NCI-H2227 treated with DMSO at 0.1 percent for 48 hours (cell line): ENCODE measurements at regions not wholly inside any gene's neighbourhood (a gene's known extent, or its start where the extent isn't known, plus 50 kb on each side); places are given as distances from the start of the nearest gene placed in this dataset.

Experiments
- DNase-seq: peaks from one replicate; lab custom pipeline; 2025; lab: John Stamatoyannopoulos, UW

DNA sequence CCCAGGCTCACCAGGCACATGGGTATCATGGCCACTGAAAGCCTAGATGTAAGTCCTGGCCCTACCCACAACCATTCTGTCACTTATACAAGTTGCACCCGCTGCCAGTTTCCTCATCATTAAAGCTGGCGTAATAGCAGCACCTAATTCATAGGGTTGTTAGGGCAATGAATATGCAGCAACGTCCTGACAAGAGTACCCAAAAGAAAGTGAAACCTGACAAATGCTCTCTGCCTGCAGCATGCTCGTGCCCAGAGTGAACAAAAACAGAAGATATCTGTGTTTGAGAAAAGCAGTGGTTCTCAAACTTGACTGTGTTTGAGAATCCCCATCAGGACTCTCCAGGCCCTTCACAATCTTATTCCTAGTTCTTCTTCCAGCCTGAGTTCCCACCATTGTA lies 632.4 kb downstream of the SEMA5A start:
- no peak for DNase-seq

DNA sequence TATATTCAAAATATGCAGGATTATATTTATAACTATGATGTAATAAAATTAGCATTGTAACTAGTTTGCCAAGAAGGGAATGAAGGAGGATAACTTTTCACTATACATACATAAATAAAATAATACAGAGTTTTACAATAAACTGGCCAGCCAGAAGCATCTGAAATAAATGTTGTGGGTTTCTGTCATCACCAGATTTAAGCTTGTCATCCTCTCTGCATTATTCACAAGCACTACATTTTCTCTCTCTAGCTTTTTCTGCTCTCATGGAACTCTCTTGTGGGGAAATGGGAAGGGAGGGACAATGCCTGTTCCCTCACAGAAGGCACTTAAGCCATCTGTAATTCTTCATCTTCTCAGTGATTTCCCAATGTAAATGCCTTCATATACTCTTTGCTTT lies 626.8 kb downstream of the SEMA5A start:
- no peak for DNase-seq

DNA sequence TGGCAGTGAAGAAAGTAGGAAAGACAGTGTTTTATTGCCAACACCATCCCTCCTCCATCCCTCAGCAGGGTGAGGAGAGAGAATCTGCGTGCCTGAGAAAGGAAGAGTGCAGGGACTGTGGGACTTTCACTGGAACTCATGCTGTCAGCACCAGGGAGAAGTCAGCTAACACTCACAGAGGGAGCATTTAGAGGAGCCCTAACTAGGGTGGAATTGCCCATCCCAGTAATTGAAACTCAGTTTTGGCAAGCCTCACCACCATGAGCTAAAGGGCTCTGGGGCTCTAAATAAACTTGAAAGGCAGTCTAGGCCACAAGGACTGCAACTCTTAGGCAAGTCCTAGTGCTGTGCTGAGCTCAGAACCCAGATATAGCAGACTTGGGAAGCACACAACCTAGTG lies 622.3 kb downstream of the SEMA5A start:
- no peak for DNase-seq

DNA sequence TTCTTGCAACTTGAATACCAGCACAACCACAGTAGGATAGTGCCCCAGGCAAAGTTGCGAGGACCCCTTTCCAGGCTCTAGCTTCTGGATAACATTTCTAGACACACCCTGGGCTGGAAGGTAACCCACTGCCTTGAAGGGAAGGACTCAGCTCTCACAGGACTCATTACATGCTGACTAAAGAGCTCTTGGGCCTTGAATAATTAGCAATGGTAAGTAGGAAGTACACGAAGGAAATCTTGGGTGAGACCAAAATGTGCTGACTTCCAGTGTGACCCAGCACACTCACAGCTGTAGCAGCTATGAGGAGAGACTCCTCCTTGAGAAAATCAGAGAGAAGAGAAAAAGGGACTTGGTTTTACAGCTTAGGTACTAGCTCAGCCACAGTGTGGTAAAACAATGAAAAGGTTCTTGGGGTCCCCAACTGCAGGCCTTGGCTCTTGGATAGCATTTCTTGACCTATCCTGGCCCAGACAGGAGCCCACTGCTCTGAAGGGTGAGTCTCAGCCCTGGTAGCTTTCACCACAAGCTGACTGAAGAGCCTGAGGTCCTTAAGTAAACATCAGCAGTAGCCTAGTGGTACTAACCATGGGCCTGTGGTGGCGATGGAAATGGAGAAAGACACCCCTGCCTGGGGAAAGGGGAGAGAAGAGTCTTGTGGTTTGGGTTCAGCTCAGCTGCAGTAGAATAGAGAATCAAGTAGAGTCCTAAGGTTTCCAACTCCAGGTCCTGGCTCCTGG lies 621.7 kb downstream of the SEMA5A start:
- DNase-seq, result no peak

DNA sequence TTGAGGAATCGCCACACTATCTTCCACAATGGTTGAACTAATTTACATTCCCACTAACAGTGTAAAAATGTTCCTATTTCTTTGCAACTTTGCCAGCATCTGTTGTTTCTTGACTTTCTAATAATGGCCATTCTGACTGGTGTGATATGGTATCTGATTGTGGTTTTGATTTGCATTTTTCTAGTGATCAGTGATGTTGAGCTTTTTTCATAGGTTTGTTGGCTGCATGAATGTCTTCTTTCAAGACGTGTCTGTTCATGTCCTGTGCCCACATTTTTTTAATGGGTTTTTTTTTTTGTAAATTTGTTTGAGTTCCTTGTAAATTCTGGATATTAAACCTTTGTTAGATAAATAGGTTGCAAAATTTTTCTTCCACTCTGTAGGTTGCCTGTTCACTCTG lies 615.9 kb downstream of the SEMA5A start:
- DNase-seq, result no peak

DNA sequence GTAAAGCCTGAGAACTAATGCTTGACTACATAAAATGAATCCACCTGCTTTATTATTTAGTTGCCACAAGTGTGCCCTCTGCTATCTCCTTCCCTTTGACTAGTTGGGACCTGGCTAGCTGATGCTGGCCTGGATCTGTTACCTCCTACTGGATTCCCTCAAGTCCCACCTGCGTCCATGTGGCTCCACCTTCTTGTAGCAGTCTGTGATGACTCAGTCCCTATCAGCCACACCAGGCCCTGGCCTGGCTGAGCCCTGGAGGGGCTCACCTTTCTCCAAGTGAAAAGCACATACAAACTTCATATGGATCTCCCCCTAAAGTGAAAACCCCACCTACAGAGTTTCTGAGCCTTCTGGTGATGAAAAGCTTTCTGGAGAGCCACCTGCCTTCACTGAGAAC lies 611.4 kb downstream of the SEMA5A start:
- no peak for DNase-seq

DNA sequence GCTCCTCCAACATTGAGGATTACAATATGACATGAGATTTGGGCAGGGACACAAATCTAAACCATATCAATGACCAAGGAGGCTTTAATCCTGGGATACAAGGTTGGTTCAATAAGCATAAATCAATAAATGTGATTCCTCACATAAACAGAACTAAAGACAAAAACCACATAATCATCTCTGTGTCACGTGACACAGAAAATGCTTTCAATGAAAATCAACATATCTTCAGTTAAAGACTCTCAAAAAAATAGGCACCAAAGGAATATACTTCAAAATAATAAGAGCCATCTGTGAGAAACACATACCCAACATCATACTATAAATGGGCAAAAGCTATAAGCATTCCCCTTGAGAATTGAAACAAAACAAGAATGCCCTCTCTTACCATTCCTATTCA lies 604.9 kb downstream of the SEMA5A start:
- DNase-seq, result no peak

DNA sequence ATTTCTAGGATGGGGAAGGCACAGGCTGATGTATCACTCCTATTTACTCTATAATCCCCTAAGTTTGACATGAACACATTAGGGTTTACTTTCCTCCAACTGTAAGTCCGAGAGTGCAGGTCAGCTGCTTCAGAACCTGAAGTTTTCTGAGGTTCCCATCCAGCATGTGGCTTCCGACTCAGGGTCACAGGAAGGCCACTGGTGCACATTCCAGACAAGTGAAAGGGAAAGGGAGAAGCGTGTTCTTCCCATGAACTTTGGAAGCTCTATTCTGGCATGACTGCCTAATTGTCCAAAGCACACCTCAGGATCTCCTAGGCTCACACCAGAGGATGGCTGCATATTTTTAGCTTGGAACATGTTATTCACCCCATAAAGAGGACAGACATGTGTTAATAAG lies 602.6 kb downstream of the SEMA5A start:
- no peak for DNase-seq

DNA sequence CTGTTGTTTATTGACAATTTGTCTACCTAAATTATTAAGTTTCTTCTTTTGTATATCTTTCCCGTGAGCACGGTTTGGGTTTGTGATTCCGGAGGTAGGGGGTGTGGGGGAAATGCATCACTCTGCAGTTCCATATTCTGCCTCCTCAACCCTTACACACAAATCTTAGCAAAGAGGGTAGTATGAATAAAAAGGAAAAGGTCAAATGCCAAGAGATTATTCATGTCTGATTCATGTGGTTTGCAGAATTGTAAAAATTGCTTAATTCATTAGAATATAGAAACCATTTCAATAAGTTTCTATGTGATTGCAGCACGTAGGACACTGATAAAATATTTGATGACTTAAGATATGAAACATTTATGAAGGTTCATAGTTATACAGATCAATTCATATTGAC lies 601.9 kb downstream of the SEMA5A start:
- DNase-seq, result no peak

DNA sequence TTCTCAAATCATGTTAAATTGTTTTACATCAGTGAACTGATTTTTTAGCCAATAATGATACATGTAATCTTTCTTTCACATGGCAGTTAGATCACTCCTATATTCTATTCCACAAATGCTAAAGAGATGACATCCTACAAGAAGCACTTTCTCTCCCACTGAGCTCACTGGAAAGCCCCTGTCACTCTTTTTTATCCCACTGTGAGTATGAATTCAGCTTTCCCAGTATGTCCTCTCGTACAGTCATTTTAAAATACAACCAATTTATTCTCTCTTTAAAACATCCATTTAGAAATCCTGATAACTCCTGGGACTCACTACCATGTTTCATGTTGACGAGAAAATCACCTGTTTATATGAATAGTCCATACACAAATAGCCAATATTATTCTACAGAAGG lies 599.9 kb downstream of the SEMA5A start:
- no peak for DNase-seq

DNA sequence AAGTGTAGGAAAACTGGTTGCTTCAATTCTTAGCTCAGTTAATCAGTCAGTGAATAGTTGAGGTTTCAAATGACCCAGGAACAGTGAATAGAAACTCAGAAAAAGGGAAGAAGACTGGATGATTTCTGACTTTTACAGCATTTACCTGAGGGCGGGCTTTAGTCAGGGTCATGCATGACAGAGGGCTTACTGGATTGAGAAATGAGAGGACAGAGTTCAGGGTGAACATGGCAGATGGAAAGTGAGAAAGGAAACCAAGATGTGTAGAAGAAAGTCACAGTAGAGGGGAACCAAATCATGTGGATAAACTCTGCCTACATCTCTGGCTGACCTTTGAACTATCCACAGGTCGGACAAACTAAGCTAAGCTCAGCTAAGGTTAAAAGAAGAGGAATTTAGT lies 596.0 kb downstream of the SEMA5A start:
- no peak for DNase-seq

DNA sequence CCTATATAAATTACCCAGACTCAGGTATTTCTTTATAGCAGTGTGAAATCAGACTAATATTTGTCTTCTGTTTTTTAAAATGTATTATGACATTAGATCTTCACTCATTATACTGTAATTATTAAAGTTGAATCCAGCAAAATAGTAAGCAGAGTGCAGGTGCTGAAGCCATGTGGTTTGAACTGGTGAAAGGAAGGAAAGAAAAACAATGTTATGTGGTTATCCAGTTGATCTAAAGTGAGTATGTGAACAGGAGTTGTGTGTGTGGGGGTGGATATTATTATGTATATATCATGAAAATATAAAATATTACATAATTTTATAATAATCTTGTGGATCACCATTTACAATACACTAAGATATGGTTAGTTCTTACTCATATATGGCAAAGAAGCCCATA lies 593.7 kb downstream of the SEMA5A start:
- DNase-seq, result no peak

DNA sequence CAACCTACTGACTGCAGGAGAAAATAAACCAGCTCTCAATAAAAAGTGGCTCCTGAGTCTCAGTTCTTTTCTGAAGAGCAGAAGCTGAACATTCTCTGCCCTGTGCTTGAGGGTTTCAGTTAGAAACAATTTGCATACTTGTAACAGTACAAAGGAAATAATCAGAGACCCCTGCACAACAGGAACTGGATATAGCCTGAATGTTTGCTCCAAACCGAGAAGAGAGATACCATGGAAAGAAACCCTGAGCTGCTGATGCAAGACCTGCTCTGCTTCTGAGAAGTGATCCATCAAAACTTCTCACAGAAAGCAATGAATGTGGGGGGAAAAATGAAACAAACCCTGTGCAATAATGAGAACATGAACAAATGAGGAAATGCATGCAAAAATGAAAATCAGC lies 592.9 kb downstream of the SEMA5A start:
- DNase-seq, result no peak

DNA sequence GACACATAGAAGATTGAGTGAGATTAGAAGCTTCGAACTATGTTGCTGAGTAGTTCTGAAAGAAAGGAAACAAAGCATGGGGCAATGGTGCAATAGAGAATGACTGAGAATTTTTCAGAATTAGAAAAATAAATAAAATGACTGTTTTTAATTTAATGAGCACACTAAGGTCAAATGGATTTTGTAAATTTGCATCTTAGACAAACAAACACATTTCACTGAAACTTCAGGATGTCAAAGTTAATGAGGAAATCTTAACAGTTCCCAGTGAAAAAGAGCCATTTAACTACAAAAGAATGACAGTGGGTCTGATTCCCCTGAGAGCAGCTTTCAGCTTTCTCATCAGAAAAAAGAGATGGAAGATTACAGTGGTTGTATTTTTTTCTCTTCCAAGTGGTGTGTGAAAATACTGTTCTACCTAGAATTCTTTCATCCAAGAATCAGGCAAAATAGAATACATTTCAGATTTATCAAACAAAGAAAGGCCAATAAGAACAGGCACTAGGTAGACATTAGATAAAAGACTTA lies 591.9 kb downstream of the SEMA5A start:
- no peak for DNase-seq

DNA sequence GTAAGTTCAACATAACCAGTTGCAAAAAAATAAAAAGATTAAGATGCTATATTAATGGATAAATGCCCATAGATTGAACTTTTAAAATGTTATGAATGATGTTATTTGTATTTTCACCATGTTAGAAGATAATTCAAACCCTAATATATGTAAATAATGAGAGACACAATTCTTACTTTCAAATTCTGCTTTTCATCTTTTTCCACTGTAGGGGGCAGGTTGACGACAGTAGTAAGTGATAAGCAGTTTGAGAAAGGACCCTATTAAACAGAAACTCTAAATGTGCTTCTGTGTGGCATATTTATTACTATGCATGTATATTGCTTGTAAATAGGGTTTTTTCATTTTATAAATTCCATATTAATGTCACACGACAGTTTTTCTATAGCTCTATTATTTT lies 591.1 kb downstream of the SEMA5A start:
- DNase-seq, result no peak

DNA sequence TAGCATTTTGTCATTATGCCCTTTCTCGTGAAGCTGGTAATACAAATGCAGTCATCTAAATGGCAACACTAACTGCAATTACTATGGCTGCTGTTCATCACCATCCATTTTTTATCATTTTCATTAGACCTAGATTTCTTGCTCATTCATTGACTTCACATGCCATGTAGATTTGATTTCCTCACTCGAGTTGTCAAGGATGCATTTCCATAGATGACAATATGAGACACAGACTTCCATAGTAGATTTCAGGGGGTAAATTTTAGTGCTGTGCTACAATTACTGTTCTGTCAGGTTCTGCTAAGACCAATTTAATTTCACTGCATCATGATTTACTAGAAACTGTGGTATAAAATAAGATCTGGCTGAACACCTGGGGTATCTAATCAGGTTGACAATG lies 589.2 kb downstream of the SEMA5A start:
- no peak for DNase-seq

DNA sequence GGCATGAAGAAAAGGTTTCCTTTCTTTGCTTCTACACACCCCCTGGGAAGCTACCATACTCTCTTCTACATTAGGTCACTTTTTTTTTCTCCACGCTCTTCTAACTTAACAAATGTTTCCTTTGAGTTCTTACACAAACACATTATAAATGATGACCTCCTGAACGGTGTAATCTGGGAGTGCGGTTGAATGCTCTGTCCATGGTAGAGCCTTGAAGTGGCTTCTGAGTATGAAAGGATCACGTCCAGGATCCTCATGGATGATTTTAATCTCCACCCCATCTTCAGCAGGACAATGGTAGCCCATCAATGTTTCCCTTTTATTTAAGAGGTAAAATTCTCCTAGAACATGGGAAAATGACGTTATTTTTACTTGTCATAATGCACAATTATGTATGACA lies 587.3 kb downstream of the SEMA5A start:
- DNase-seq, result no peak

DNA sequence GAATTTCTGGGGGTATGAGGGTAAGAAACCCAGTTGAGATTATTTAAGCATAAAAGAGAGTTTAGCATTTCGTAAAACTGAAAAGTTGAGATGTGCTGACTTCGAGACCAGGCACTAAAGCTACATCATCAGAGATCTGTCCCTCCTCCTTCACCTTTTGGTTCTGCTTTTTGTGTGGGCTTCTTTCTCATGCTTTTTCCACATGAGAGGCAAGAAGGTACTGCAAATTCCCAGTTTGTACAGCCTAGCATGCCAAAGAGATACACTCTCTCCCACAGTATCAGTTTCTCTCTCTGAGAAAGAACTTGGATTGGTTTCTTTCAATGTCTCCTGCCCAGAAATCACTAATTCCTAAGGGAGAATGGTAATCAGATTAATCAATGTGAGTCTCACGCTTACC lies 584.7 kb downstream of the SEMA5A start:
- DNase-seq, result no peak

DNA sequence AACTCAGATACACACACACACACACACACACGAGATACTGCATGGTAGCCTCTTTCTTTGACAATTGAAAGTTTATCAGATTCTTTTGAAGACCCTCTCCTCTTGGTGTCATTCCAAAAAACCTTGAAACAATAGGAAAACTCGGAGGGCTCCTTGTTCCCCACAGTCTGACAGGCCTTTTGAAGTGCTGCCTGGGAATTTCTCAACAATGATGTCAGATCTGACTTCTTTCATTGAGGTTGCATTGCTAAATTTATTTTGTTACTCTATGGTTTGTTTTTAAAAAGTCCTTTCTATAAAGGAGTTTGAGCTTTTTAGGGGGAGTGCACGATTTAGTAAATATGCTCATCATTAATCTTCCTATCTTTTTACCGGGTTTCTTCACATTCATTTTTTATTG lies 583.9 kb downstream of the SEMA5A start:
- DNase-seq, result no peak

DNA sequence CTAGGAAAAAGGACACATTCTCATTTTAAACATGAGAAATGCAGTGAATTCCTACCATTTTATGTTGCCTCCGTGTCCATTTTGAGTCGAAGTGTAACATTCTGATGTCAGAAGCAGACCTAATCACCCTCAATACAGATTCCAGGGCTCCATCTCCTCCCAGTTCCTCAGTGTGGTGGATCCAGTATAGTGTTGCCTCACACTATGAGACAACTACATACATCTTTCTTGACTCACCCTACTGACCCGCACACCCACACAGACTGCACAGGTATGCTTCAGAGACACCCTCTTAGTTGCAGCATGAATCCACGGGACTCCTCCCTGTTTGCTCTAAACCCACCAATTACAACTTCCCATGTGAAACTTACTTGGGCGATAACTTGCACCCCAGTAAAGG lies 564.9 kb downstream of the SEMA5A start:
- DNase-seq, result no peak

DNA sequence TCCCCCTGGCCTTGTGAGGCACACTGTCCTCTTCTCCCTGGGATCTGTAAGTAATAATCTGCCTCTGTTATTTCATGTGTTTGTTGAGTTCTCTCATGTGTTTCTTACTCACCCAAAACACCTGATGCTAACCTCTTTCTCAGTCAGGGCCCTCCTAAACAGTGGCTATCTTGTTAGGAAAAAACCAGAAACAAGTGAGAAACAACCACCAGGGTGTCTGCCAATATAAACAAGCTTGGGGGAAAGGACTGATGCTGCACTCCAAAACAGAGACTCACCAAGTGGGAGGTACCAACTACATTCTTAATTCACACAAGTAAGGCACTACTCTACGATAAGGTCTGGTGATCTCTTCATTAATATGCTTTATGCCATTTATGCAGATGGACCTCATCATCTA lies 564.4 kb downstream of the SEMA5A start:
- DNase-seq, result no peak

DNA sequence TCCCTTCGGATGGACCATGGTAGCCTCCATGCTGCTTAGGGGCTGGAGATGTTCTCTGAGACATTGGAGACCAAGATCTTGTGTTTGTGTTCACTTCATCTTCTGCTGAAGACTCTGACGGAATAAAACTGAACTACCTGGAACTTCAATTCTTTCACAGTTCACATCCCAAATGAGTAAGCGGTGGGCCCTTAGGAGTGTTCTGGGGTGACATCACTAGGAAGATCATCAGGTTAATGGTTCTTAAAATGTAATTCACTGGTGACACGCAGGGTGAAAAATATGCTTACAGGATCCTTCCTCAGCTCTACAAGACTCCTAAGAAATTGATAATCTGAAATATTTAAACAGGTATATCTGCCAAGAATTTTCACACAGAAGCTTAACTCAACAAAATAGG lies 561.5 kb downstream of the SEMA5A start:
- DNase-seq, result no peak
